GM21367 (cell line): ENCODE measurements at regions not wholly inside any gene's neighbourhood (a gene's known extent, or its start where the extent isn't known, plus 50 kb on each side); places are given as distances from the start of the nearest gene placed in this dataset.

Experiments used
- ATAC-seq: cut with Tn5 transposase; IDR thresholded peaks from one replicate; pipeline ENCODE4 v1.9.1; 2021; ENCODE audit not compliant: unreplicated experiment

DNA sequence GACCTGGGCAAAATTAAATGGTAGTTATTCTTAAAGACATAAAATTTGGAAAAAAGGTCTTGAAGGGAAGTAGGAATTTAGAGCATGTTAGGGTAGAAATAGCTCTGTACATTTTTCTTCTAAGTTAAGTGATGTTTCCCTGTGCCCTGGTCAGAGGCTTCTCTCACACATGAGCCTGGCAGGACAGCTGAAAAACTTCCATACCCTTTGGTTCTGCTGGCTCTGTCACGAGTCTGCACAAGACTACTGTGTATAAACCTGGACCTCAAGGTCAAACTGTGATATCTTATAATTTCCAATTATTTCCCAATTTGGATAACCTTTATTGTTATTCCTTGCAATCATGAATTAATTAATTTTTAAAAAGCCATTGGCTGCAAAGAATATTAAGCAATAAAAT lies 664.7 kb downstream of the BCL11A start:
- no peak for ATAC-seq

DNA sequence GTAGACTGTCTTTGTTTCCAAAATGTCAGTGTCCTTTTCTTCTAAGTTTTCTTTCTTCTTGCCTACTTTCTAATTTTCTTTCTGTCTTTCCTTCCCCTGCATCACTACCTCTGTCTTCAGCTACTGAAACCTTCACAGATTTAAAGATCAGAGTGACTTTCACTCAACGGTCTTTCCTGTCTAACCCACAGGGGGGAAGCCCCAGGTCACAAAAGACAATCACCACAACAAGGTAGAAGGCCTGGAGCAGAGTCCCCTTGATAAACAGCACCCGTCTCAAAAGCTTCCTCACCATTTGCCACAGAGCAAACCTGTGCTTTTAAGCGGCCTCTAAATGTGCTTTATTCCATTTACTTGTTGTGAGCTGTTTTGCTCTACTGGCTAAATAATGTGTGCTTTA lies 665.4 kb downstream of the BCL11A start:
- ATAC-seq, result peak; percentile 97

DNA sequence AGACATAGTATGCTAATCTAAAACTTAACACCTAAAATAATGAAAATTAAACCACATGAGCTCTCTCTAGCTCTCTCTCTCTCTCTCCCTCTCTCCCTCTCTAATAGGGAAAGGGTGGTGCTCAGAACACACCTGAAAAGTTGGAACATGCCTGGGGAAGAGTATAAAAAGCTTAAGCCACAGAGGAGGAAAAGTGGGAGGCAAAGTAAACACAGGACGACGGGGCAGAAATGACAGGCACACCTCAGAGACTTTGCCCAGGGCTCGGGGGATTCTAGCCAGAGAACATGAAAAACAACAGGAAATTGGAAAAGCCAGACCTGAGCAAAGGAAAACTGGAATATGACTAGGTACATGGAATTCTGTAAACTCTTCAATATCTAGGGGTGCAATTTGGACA lies 666.1 kb downstream of the BCL11A start:
- ATAC-seq, result no peak

DNA sequence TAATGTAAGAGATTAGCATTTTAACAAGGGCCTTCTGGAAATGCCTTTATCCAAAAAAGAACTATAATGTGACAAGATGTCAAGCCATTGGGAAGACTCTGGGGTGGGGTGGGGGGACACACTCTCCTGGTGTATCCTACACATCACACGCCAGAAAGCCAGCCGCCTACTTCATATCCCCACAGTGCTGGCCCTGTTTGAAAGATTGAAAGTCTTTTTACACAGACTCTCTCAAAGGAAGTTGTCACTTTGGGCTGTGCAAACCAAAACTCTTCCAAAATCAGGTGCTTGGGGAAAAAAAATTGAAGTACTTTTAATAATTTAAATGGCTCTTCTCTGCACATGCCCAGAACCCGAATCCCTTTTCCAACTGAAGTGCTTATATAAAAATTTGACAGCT lies 666.7 kb downstream of the BCL11A start:
- no peak for ATAC-seq

DNA sequence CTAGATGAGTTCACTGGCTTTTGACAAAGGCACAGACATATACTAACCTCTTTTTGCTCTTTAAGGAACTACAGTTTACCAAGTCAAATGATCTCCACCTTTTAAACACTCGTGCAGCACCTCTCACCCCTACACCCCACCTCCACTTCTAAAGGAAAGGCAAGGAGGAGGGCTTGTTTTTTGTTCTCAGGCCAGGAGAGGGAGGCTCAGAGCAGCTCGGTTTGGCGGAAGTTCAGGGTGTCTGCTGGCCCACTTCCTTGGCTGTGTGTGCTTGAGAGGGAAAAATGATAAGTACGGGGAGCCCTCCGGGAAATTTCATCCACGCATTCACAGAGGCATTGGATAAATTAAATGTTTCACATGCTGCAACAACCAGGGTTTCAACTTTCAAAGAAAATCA lies 667.9 kb downstream of the BCL11A start:
- no peak for ATAC-seq

DNA sequence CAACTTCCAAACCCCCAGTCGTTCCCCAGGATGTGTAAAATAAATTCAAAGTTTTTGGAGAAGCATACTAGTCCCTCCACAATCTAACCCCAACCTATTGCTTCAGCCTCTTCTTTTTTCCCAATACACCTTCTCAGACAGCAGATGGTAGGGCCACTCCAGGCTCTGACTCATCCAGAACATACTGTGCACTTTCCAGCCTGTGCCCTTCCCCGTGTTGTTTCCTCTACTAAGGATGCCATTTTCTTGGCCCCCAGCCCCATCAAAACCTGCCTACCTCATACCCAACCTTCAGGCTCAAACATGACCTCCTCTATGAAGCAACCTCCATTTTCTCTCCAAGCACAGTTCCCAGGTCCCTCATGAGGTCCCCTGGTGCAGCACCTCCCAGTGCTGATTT lies 669.3 kb downstream of the BCL11A start:
- no peak for ATAC-seq

DNA sequence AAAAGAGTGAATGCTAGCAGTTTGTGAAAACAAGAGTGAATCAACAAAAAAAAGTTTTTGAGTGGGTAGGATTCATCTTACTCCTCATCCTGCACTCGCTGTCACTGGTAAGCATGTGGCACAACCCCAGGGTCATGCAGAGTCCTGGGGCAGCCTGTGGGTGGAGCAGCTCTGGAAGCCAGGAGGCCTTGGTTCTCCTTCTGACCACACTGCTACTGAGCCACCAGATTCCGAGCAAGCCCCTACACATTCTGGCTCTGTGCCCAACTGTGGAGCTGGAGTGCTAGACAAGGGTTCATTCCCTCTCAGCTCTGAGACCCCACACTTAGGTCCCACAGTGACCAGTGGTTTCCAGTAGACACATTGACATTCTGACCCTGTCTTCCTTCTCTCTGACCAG lies 670.6 kb downstream of the BCL11A start:
- ATAC-seq, result no peak

DNA sequence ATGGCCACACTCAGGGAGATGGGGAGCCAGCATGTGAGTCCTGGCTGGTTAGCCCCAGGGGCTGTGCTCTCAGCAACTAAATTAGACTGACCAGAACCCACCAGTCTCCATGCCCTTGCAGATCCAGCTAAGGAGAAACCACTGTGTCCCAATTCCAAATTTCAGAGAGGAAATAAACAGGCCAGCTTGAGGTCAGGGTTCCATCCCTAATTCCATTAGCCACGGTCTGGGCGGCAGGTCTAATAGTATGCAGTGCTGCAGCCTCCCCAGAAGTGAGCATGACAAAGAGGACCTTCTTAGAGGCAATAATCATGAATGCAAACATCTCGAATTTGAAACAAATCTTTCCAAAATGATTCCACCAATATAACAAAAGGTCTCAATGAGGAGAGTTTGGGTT lies 671.2 kb downstream of the BCL11A start:
- ATAC-seq, result no peak

DNA sequence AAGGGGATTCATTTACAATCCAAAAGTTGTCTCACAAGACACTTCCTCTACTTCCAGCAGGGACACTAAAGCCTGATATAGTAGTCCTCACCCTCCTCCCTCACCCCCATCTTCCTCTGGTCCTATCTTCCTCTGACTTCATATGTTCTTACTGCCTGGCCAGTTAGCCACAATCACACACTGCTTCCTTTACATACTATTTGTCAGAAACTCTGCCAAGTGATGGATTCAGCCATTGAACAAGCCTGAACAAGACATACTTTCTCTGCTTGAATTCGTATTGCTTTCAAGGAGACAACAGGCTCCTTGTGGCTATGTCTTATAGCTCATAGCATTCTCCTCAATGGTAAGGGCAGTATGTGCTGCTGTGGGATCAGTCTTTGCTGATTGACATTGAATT lies 672.2 kb downstream of the BCL11A start:
- no peak for ATAC-seq

DNA sequence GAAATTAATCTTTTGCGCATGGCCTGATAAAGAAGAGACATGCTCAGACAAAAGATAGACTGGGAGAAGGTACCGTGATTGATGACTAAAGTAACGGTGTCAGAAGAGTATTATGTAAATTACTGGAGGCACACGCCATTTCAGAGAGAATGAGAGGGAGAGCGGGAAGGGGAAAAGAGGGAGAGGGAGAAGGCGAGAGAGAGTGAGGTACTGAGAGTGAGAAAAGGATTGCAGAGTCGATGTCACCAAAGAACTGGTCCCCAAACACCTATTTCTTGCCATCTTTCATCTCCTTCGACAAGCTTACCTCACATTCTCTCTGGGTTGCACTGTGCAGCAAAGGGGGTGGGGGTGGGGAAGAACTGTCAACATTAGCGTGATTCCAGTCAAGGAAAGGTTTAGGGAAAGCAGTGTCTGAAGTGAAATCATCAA lies 673.7 kb downstream of the BCL11A start:
- no peak for ATAC-seq

DNA sequence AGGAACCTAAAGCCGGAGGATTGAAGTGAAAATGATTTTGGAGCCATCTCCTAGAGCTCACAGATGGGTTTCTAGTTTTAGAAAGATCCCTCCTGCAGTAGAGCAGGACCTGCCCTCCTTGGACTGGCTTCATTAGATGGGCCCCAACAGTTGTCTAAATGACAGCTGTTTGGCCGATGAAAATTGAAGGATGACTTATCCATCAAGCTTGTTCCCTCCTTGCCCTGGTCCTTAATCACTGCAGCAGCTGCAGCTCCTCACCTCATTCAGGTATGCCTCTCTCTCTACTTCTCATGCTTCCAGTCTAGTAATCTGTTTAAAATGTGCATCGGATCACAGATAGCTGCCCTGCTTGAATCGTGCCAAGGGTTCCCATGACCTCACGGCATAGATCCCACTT lies 677.6 kb downstream of the BCL11A start:
- no peak for ATAC-seq

DNA sequence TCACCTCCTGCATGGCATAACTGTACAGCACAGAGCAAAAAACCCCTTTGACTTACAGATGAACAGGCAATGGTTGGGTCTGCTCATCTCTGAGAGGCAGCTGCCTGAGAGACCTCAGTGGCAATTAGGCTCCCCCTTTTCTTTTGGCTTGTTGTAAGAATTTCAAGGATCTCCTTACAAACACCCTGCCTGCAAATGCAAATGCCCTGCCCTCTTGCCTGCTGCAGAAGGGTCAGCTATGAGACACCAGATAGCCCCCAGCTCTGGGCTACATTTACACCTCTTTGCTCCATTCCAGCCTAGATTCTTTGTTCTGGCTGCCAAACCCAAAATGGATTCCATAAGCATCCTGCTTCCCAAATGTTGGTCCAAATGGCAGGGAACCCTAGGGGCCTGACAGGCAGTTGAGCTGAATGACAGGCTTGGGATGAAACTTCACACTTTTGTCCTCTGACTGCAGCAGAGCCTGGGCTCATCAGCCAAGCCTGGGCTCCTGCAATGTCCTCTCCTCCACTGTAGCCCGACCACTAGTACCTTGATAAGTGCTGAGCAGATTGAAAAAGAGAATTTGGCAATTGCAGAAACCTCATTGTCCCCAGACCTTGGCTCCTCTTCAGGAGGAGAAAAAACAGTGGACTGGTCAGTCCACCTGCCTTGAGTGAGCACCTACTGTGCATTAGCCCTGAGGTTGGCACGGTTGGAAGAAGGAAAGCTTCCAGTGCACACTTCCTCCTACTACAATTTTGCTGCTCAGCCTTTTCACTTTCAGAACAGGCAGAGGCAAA lies 678.3 kb downstream of the BCL11A start:
- ATAC-seq, result no peak

DNA sequence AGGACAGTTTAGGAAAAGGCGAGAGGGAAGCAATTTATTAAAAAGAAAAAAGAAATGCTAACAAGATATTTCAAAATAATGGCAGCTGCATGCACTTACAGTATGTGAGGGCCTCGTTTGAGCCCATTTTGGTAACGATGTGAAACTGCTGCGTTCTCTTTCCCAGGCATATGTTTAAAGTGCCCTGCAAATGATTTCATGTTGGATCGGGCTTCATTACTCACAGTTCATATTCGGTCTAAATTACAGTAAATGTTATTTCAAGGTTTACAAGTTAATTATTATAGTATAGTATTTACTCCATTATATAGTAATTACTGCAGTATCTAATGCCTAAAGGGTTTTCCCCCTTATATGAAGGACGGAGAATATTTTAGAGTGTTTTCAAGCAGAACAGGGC lies 679.1 kb downstream of the BCL11A start:
- ATAC-seq, result no peak

DNA sequence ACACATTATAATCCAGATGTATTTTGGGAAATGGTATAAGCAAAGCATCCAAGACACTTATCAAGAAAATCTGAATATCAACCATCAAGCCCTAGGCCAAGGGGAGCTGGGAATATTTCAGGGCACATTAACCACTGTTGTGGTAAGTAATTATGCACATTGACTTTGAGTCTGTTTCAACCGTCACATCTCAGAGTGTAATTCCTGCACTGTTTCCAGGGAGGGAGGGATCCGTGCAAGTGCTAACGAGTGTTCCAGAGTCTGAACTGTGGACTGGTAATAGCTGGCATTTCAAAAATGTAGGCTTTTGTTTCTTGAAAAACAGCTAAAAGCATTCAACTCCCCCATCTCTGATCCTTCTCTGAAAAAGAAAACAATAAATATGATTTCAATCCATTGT lies 681.6 kb downstream of the BCL11A start:
- ATAC-seq, result no peak

DNA sequence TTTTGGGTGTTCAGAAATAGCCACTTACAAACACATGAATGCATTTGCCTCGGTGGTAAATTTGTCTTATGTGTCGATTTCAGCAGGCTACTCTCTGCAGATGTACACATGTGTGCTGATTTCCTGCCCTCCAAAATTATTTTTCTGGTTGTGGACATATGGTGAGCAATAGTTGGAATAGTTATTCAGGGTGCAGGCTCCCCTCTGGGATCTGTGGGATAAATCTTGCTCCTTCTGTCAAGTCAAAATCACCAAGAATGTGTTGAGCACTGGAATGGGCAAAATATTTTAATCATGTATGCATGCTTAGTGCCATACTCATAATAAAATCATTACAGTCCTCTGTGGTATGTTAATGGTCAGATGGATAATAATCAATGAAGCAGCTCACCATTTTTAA lies 684.5 kb downstream of the BCL11A start:
- no peak for ATAC-seq

DNA sequence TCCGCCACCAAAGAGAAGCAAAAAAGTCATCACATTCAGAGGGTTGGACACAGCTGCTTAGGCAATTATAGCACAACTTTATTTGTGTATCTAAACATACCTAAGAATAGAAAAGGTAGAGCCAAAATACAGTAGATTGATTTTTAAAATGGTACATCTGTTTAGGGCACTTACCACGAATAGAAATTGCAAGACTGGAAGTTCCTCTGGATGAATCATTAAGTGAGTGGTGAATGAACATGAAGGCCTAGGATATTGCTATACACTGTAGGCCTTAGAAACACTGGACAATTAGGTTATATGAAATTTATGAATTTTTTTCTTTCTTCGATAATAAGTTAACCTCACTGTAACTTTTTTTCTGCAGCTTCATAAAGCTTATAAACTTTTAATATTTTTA lies 687.0 kb downstream of the BCL11A start:
- no peak for ATAC-seq

DNA sequence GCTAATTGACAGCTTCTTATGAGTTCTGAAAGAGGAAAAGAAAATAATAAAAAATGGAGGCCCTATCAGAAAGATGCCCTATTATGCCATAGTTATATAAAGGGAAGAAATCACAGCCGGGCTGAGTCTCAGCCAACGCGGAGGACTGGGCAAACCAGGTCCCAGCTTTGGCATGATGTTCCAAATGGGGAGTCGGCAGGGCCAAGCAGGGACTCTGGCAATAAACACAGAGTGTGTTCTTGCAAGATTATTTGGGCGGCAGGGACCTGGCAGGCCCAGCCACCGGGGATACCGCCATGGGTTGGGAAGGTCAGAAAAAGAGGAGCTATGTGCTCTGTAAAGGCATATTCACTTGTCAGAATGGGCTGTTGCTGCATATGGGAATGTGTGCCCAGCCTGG lies 694.9 kb downstream of the BCL11A start:
- ATAC-seq, result no peak

DNA sequence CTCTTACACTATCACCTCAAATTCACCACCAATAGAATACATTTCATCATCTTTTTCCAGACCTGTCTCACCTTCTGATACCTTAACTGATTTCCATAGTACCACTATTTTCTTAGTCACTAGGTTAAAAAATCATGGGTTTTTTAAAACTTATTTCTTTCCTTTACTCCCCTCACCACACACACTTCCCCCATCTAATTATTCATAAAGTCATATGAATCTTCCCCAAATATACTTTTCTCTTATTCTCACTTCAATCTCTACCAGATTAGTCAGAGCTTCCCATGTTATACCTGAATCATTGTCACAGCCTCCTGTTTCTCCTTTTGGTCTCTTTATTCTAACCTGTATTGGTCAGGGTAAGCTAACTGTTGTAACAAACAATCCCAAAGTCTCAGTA lies 696.3 kb downstream of the BCL11A start:
- no peak for ATAC-seq

DNA sequence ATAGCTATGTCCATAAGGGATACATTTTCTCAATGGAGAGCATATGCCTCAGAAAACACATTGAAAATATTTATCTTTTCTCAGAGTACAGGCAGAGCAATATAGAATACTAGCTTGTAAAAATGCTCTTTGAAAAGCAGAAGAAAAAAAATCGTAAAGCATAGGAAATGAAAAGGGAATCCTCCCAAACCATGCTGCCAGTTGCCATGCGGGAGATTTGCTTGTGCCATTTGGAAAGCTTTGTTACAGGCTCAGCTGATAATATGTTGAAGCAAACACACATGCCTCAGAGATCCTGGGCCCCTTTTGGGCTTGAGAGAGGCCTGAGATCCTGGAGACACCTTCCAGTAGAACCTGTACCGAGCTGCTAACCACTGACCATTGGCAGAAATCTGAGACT lies 697.1 kb downstream of the BCL11A start:
- no peak for ATAC-seq

DNA sequence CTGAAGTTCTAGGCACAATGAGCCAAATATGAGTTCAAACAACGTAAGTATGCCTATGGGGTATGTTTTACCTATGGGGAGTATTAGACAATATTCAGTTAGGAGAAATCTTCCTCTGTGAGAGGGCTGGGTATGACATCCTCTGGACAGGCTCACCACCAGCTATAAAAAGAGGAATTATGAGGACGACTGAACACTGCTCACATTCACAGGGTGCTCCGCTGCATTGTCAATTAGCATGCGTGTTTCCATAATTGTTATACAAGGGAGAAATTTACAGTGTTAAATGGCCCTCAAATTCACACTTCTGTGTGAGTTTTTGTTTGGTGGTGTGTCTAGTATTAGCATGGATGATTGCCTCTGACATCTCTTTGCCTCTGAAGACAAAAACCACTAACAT lies 700.4 kb downstream of the BCL11A start:
- no peak for ATAC-seq

DNA sequence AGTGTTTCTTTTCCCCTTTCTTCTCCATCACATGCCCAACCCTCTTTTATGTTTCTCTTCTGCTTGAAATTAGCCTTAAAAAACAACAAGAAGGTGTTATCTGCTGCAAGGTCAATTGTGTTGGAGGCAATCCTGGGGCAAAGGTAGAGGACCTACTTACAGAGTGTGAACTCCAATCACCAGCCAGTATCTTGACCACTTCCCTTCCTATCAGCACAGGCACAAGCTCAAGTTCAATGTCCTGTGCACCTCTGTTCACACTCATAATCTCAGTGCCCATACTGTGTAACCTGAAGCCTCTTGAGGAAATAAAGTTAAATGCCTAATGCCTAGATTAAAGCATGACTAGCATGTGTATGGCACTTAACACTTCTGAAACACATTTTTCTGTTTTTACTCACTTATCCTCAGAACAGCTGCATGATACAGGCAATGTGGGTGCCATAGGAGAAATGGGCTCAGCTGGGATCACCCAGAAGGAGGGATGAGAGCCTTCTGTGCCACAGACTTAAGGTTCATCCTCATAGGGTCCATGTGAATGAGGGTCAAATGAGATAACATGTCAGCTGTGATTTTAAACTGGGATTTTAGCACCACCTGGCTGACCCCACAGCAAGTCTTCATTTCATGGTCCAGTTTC lies 701.5 kb downstream of the BCL11A start:
- no peak for ATAC-seq

DNA sequence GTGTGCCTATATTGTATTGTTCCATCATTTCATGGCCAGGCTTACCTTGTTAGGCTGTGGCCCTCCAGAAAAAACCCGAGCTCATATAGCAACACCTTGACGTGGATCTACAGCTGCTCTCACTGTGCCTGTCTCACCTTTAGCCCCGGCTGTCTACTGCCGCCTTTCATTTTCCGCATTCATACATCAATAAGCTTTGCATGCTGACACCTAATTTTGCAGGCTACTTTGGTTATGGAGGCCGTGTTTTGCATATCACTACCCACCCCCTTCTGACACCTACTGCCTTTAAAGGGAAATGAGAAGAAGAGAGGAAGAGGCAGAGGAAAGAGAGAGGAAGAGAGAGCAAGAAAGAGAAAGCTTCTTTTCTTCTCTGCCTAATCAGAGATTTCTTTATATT lies 702.9 kb downstream of the BCL11A start:
- no peak for ATAC-seq

DNA sequence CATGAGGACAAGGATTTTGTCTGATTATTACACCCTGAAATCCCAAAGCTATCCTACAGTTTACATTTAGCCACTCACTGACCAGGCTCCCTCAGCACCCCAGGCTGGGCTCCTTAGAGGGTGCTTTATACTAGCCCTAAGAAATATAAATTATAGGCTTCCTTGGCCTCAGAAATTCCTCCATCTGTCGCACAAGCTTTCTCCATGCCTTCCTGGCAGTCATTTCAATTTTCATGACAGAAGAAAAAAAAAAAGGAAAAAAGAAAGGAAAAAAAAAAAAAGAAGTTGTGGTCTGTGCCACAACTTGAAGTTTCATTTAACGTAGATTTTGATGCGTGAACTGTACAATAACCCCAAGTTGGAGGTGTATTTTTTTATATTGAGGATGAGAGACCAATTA lies 719.5 kb downstream of the BCL11A start:
- no peak for ATAC-seq
